Keratinocyte (primary cell): ENCODE measurements at regions not wholly inside any gene's neighbourhood (a gene's known extent, or its start where the extent isn't known, plus 50 kb on each side); places are given as distances from the start of the nearest gene placed in this dataset.

Experiments
- CTCF ChIP-seq, 3 experiments: IDR thresholded peaks in 1 of 3; conservative IDR thresholded peaks in 1 of 3; optimal IDR thresholded peaks in 1 of 3; 2 replicates in 2 of 3; 3 replicates in 1 of 3; pipeline versions ENCODE3 to v1.5.1; 2011; ENCODE audit warnings: low read length in 3 of 3, mild to moderate bottlenecking in 3 of 3, moderate library complexity in 2 of 3, control low read depth in 1 of 3, inconsistent platforms in 1 of 3; ENCODE audit not compliant: insufficient read depth in 2 of 3; ENCODE audit errors: extremely low read depth in 1 of 3
- EZH2 ChIP-seq: IDR thresholded peaks from one replicate; pipeline ENCODE4 v1.6.1; 2012; ENCODE audit warnings: inconsistent platforms, mild to moderate bottlenecking, low read length, moderate library complexity

- no peak for TF ChIP-seq CTCF (optimal IDR thresholded peaks at IDR 0.05 in 1 of 3, IDR thresholded peaks at IDR 0.05 in 1 of 3, conservative IDR thresholded peaks at IDR 0.05 in 1 of 3; ENCODE audit: extremely low read depth in 1 of 3, insufficient read depth in 2 of 3, low read length in 3 of 3)
- no peak for TF ChIP-seq EZH2
Observed at GRCh38 chr14:56049536-56049935, 68.7 kb upstream of the PELI2 start.
